ENCODE measurements at regions not wholly inside any gene's neighbourhood (a gene's known extent, or its start where the extent isn't known, plus 50 kb on each side); places are given as distances from the start of the nearest gene placed in this dataset.

DNA sequence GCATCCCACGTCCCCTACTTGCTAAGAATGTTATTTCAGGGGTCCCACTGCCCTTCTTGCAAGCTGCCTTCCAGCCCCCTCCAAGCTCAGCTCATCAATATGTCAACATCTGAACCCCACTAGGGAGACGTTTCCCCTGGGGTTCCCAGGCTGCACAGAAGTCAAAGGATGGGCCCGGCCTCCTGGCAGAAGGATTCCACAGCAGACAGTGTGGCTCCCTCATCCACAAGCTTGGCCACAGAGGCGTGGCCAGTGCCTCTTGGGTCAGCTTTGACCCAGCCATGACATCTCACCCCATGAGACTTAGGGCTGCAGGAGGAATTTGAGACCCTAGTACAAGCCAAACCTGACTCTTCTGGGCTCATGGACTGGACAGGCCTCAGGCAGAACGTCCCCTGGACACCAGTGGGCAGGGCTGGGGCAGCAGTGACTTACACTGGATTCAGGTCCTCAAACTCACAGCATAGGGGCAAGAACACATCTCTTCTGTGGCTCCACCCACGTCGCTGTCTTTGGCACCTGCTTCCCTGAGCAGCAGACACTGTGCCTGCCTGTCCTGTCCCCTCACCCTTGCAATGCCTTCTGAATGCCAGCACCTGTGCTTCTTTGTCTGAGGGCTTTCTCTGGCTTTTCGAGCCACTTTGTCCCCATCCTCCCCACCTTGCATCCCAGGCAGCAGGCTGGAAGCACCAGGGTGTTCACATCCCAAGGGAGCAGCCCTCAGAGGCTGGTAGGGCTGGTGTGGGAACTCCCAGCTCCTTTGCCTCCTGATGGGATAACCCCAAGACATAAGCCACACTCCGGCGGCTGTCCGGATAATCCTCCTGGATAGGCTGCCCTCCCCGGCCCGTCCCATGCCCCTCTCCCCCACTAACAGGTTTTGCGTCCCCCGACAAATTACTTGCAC is 56.0 kb upstream of the ENPP7 start:
- TF ChIP-seq, protein P1, sequence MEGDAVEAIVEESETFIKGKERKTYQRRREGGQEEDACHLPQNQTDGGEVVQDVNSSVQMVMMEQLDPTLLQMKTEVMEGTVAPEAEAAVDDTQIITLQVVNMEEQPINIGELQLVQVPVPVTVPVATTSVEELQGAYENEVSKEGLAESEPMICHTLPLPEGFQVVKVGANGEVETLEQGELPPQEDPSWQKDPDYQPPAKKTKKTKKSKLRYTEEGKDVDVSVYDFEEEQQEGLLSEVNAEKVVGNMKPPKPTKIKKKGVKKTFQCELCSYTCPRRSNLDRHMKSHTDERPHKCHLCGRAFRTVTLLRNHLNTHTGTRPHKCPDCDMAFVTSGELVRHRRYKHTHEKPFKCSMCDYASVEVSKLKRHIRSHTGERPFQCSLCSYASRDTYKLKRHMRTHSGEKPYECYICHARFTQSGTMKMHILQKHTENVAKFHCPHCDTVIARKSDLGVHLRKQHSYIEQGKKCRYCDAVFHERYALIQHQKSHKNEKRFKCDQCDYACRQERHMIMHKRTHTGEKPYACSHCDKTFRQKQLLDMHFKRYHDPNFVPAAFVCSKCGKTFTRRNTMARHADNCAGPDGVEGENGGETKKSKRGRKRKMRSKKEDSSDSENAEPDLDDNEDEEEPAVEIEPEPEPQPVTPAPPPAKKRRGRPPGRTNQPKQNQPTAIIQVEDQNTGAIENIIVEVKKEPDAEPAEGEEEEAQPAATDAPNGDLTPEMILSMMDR (IDR thresholded peaks at IDR 0.05), result no peak
- TF ChIP-seq POLR2A (IDR thresholded peaks at IDR 0.05), result no peak
